ENCODE measurements at regions not wholly inside any gene's neighbourhood (a gene's known extent, or its start where the extent isn't known, plus 50 kb on each side); places are given as distances from the start of the nearest gene placed in this dataset.

DNA sequence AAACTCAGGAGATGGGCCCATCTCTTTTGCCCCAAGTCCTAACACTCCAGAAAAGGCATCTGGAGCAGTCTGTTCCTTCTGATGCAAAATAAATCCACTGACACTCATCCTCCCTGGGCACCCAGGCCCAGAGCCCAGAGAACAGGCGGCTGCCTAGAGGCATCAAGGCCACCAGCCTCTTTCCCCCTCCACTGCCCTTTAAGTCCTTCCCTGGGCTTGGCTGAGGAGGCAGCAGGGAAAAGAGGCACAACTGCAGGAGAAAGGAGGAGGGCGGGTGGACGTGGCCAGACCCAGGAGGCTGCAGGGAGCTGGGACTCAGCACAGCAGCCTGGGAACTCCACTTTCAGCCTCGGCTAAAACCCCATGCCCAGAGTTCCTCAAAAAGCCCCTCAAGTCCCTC is 99.7 kb upstream of the ID2 start:
- TF ChIP-seq POLR2A (IDR thresholded peaks at IDR 0.05; ENCODE audit: extremely low read depth, insufficient read length) (no peak), CTCF (IDR thresholded peaks at IDR 0.05; ENCODE audit: low read depth, low read length) (no peak)

Data from NB4 (cell line).